ENCODE measurements at regions not wholly inside any gene's neighbourhood (a gene's known extent, or its start where the extent isn't known, plus 50 kb on each side); places are given as distances from the start of the nearest gene placed in this dataset.

DNA sequence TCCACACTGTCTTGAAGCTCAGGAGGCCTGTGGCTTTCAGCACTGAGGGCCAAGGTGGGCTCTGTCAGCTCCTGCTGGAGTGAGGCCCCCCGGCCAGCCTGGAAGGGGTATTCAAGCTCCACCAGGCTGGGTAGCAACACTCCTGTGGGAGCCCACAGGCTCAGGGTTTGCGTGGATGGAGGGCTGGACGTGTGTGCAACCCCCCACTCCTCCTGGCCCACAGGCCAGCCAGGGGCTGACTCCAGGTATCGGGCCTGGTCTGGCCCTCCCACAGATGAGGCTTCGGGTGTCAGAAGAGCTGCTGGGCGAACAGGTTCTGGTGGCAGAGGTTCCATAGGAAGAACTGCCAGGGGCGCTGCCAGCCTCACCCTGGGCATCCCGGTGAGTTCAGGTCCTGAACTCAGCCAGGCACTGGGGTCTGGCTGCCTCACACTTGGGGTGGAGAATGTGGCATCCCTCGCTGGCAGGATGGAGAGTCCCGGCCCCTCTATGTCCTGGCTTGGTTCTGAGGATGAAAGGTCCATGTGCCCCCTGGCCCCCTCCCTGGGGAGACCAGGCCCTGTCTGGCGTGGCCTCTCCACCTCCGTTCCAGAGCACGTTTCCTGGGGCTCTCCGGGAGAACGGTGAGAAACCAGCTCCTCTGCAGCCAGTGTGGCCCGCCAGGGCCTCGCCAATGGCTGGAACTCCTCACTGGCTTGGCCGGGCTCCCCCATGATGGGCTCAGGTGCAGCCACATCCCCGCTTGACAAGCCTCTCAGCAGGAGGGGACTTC, 64.6 kb upstream of the TARDBP start:
- TF ChIP-seq SRF (IDR thresholded peaks at IDR 0.05; ENCODE audit: low read depth, low read length): no peak
- TF ChIP-seq EZH2 (IDR thresholded peaks at IDR 0.05; ENCODE audit: low read depth, low read length, severe bottlenecking): no peak
- TF ChIP-seq, protein P1, sequence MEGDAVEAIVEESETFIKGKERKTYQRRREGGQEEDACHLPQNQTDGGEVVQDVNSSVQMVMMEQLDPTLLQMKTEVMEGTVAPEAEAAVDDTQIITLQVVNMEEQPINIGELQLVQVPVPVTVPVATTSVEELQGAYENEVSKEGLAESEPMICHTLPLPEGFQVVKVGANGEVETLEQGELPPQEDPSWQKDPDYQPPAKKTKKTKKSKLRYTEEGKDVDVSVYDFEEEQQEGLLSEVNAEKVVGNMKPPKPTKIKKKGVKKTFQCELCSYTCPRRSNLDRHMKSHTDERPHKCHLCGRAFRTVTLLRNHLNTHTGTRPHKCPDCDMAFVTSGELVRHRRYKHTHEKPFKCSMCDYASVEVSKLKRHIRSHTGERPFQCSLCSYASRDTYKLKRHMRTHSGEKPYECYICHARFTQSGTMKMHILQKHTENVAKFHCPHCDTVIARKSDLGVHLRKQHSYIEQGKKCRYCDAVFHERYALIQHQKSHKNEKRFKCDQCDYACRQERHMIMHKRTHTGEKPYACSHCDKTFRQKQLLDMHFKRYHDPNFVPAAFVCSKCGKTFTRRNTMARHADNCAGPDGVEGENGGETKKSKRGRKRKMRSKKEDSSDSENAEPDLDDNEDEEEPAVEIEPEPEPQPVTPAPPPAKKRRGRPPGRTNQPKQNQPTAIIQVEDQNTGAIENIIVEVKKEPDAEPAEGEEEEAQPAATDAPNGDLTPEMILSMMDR (IDR thresholded peaks at IDR 0.05; ENCODE audit: control extremely low read depth in 1 of 3, insufficient read depth in 1 of 3, low read depth in 1 of 3, low read length in 3 of 3): no peak
- TF ChIP-seq, protein P2, sequence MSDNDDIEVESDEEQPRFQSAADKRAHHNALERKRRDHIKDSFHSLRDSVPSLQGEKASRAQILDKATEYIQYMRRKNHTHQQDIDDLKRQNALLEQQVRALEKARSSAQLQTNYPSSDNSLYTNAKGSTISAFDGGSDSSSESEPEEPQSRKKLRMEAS (IDR thresholded peaks at IDR 0.05): no peak
- no peak for TF ChIP-seq POU5F1 (IDR thresholded peaks at IDR 0.05; ENCODE audit: low read depth, low read length)
- no peak for TF ChIP-seq SIN3A (conservative IDR thresholded peaks at IDR 0.05 in 1 of 2, IDR thresholded peaks at IDR 0.05 in 1 of 2; ENCODE audit: low read depth in 1 of 2, low read length in 2 of 2)
- no peak for TF ChIP-seq POLR2A (IDR thresholded peaks at IDR 0.05; ENCODE audit: control extremely low read depth in 1 of 2, low read depth in 2 of 2, low read length in 2 of 2)
- TF ChIP-seq KDM5A (IDR thresholded peaks at IDR 0.05; ENCODE audit: low read length): no peak
- TF ChIP-seq TAF1 (IDR thresholded peaks at IDR 0.05; ENCODE audit: low read depth, low read length): no peak
- no peak for TF ChIP-seq POLR2AphosphoS5 (IDR thresholded peaks at IDR 0.05; ENCODE audit: low read depth, low read length)
- TF ChIP-seq TBP (IDR thresholded peaks at IDR 0.05; ENCODE audit: low read depth, low read length): no peak

All from H1 (cell line).